ENCODE measurements at regions not wholly inside any gene's neighbourhood (a gene's known extent, or its start where the extent isn't known, plus 50 kb on each side); places are given as distances from the start of the nearest gene placed in this dataset.
"Not testable (repeated sequence)": the region's sequence is repeated elsewhere in the genome, so short reads cannot be mapped to it uniquely, and the experiment has no call there.

- not testable (repeated sequence) for DNase-seq (ENCODE audit: low read depth)
Measured at GRCh38 chr16:29130131-29130711, 145.4 kb downstream of the LAT start.

DNA sequence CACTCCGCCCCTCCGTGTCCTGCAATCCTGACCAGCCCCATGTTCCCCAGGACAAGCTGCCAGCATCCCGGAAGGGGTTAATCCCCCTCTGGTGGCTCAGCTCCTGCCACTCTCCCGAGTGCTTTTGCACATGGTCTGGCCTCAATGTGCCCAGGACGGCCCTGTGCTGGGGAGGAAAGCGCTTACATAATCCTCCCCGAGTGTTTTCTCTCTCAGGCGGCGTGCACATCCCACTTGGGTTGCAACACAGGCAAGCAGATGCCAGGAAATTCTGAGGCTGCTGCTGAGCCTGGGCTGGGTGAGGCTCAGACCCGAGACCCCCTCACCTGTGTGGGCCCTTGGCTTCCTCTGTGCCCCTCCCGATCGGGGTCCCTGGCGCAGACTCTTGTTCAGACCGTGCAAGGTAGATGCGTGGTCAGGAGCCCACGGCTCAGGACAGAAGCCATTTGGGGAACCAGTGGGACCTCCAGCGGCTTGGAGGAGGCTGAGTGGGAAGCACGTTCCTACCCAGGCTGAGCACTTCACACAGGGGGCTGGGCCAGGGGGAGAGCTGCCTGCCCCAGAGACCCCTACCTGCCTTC is 144.7 kb downstream of the LAT start:
- DNase-seq (ENCODE audit: low read depth) = not testable (repeated sequence)

- not testable (repeated sequence) for DNase-seq (ENCODE audit: low read depth)
Measured at GRCh38 chr16:29128732-29129457, 144.0 kb downstream of the LAT start.

- DNase-seq (ENCODE audit: low read depth) = not testable (repeated sequence)
Measured at GRCh38 chr16:29127806-29128420, 143.1 kb downstream of the LAT start.

GRCh38 chr16:29126616-29127015 is 141.8 kb downstream of the LAT start:
- DNase-seq (ENCODE audit: low read depth) = no peak

DNA sequence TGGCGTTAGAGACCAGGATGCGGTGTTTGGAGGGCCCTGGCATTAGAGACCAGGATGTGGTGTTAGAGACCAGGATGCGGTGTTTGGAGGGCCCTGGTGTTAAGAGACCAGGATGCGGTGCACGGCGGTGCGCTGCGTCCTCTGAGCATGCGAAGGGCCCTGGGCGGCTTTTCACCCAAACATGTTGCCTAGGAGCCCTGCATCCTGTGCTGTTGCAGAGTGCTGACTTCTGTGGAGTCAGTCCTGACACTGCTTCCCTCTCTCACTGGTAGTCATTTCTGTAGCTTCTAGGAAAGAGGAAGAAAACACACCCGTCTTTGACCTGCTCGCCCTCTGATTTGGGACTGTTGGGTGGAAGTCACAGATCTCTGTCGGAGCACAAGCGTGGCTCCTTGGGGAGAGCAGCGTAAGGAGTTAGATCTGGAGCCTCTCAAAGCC is 141.2 kb downstream of the LAT start:
- no peak for DNase-seq (ENCODE audit: low read depth)

- DNase-seq (ENCODE audit: low read depth) = no peak
Measured at GRCh38 chr16:29124828-29125227, 140.0 kb downstream of the LAT start.

DNA sequence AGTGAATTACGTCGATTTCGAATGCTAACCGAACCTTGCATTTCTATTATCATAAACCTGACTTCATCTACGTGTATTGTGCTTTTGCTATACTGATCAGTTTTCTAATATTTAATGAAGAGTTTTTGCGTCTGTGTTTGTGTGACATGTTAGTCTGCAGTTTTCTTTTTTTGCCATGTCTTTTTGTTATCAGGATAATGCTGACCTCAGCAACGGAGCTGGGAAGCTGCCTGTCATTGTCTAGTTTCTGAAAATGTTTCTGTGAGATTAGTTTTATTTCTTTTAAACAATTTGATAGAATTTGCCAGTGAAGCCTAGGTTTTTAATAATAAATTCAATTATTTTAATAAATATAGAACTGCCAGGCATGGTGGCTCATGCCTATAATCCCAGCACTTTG is 139.3 kb downstream of the LAT start:
- not testable (repeated sequence) for DNase-seq (ENCODE audit: low read depth)

DNA sequence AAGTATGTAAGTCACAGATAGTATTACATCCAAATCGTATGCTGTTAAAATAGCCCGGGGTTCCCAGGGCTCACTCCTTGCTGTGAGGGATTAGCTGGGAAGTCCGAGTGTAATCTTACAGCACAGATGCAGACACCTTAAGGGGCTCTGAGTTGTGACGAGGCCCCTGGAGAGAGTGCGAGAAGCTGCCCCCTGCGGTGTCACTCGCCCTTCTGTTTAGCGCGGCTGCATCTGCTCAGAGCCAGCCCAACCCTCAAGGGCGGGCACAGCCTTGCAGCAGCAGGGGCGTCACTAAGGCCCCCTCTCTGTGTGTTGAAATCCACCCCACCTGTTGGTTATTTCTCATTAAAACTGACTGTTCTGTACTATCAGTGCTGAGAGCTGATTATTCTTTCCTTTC is 135.8 kb downstream of the LAT start:
- not testable (repeated sequence) for DNase-seq (ENCODE audit: low read depth)

GRCh38 chr16:29118301-29118957 is 133.6 kb downstream of the LAT start:
- not testable (repeated sequence) for DNase-seq (ENCODE audit: low read depth)

DNA sequence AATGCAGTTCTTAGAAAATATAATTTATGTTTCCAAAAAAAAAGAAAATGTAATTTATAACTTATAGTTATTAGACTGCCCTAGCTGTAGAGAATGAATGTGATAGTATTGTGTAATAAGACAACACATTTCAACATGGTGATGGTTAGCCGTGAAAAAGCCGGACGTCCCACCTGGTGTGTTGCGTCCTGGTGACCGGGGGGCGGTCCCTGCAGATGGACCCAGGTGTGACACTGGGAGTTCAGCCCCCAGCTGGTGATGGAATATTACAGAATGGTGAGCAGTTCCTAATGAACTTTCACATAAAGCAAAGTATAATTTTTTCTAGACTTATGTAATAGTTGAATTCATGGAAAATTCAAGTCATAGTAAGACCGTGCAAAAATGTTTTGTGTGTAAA is 132.8 kb downstream of the LAT start:
- DNase-seq (ENCODE audit: low read depth) = no peak

DNA sequence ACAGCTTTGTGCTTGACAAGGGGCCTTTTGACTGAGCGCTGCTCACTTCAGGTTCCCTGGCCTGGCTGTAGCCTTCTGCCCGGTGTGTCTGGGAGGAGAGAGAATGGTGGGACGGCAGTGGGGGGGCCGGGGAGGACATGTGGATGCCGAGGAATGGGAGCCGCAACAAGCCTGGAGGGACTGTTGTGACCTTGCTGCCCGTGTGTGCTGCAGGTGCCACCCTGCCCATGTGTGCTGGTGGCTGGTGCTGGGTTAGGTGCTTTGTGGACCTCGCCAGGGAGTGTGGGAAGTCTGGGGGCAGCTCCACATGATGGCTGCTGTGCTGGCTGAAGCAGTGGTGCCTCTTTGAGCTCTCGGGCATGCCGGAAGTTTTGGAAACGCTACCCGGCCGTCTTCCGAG is 132.1 kb downstream of the LAT start:
- DNase-seq (ENCODE audit: low read depth) = no peak

DNA sequence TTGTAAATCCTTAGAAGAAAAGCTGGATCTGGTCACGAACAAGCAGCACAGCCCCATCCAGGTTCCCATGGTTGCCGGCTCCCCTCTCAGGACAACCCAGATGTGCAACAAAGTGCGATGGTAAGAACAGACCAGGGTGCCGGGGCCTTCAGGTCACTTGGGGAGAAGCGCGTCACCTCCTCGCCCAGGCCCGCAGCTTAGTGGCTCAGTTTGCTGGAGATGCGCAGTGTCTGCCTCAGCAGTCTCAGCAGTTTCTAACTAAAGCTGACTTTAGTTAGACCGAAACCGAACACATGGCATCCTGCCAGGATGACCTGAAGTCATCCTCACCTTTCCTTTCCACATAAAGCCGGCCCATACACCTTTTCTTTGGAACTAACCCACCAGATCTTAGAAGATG is 131.4 kb downstream of the LAT start:
- DNase-seq (ENCODE audit: low read depth) = not testable (repeated sequence)

GRCh38 chr16:29115802-29116141 is 130.9 kb downstream of the LAT start:
- peak; percentile 33 for DNase-seq (ENCODE audit: low read depth)

GRCh38 chr16:29114989-29115801 is 130.3 kb downstream of the LAT start:
- peak; percentile 75 for DNase-seq (ENCODE audit: low read depth)

DNA sequence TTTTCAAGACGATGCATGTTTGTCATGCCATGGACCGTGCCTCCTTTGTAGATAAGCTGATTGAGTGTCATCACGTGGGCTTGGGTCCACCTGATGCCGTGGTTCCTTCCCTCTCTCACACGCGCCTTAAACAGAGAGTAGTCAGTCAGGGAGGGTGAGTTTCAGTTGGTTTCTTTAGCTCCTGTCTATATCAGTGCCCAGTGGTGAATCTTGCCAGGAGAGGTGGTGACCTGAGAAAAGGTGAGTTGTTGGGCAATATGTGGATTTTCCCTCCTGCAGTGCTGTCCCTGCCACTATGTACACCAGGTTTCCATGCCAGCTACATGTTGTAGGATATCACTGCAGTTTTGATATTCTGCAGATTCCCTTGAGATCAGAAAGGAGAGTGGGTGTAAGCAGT is 129.7 kb downstream of the LAT start:
- peak; percentile 33 for DNase-seq (ENCODE audit: low read depth)

GRCh38 chr16:29113446-29113845 is 128.6 kb downstream of the LAT start:
- not testable (repeated sequence) for DNase-seq (ENCODE audit: low read depth)

GRCh38 chr16:29112755-29113347 is 128.0 kb downstream of the LAT start:
- DNase-seq (ENCODE audit: low read depth) = no peak

DNA sequence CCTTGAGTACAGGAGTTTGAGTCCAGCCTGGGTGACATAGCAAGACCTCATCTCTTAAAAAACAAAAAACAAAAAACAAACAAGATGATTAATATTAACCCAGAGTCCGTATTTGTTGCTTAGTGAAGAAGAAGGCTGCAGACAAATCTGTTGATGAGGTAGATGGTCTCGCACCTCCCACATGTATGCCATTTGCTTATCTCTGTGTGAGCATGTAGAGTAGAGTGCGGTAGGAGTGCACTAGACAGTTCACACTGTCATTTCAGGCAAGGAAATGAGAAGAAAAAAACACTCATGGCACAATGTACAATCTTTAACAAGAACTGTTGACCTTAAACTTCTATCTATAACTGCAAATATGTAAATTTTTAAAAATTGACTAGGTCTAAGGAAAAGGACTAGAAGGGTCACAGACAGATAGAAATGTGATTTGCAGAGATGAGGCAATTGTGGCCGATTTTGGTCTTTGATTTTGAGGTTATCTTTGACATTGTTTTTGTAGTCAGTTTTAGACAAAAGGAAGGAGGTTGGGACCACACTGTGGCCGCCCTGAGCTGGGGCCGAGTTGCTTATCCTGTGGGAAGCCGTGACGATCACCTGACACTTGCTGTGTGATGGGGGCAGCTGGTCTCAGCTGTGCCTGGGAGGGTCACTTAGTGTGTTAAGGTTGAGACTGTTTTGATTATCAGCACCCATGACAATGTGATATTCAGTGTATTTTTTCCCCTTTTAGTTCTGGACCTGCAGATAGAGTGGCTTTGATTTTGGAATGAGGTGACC is 127.2 kb downstream of the LAT start:
- not testable (repeated sequence) for DNase-seq (ENCODE audit: low read depth)

DNA sequence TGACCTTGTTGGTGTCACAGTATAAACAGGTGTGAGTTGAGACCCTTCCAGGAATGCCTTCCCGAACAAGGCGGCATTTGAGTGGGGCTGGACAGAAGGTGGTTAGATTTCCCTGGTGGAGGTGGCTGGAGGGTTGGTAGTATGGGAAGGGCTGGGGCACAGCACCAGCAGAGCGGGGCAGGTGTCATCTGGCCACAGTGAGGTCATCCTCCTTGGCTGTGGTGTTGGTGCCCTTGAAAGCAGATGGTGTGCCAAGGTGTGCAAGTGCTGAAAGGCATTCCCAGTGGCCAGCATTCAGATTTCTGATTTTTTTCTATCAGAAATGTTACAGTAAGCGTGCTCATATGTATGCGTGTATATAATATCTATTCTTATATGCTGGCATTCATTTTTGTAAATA is 126.6 kb downstream of the LAT start:
- no peak for DNase-seq (ENCODE audit: low read depth)

All from renal cortical epithelial cell (primary cell).